ENCODE measurements at regions not wholly inside any gene's neighbourhood (a gene's known extent, or its start where the extent isn't known, plus 50 kb on each side); places are given as distances from the start of the nearest gene placed in this dataset.

DNA sequence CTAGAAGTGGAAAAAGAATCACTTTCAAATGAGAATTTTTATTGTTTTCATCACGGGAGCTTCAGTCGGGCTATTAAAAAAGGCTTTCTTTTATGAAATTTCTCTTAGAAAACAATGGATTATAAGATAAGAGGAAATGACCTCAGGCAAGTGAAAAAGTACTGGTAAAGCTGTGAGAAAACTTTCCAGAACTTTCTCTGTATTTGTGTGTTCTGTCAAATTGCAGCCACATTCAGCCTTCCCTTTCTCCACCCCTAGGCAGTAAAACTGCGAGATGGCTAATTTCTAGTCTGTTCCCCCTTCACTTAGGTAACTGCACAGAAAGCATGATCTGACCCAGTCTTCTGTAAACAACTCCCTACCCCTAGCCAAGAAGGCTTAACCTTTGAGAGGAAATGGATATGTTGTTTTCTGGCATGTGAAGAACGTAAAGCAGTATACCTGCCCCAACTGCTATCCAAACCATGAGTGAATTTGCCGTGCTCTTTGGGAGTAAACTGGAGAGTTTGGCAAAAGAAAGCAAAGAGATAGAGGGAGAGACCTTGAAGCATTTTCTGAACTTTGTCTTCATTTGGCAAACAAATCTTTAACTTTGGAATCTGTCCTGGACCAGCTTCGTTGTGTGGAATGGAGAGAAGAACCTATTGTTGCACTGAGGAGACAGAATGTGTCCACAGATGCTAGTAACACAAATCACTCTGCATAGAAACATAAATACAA is 105.4 kb downstream of the ETAA1 start:
- H3K4me3 ChIP-seq (replicated peaks in 1 of 2; ENCODE audit: low read depth in 1 of 2, low read length in 2 of 2) = no peak overlapping the region
- H2AFZ ChIP-seq (ENCODE audit: low read depth, low read length, poor library complexity, severe bottlenecking) = no peak overlapping the region
- BruUV-seq (replicated peaks) = no TSS peak
- POLR2A ChIA-PET = no interaction called here
- intact Hi-C loops (cut with micrococcal nuclease) = no loop called here
- H3K9me2 ChIP-seq (ENCODE audit: insufficient read depth) = no peaks in the 10 kb centered on the region
- H3K9ac ChIP-seq (ENCODE audit: low read length) = no peak overlapping the region
- CTCF ChIA-PET = no interaction called here
- H3K36me3 ChIP-seq (ENCODE audit: control insufficient read depth in 1 of 2, insufficient read depth in 2 of 2, low read length in 2 of 2) = no peaks in the 10 kb centered on the region
- H3K9me3 ChIP-seq (ENCODE audit: control insufficient read depth in 1 of 2, insufficient read depth in 1 of 2, low read depth in 1 of 2, low read length in 2 of 2) = no peaks in the 10 kb centered on the region
- H3K79me2 ChIP-seq (ENCODE audit: insufficient read depth, low read length) = no peaks in the 10 kb centered on the region
- peaks cover 28% of the 10 kb centered on the region for H3K27me3 ChIP-seq (ENCODE audit: insufficient read depth, low read length)
- RAD21 ChIA-PET (ENCODE audit: low non-redundant PET in 1 of 2, low total read pairs in 2 of 2, uncharacterized antibody in 2 of 2, unreplicated experiment in 2 of 2) = no interaction called here
- H3K27ac ChIP-seq (ENCODE audit: low read depth, low read length) = no peak overlapping the region
- no peaks in the 10 kb centered on the region for H3K4me1 ChIP-seq (ENCODE audit: control insufficient read depth in 1 of 2, insufficient read depth in 2 of 2, low read length in 2 of 2)
- no peaks in the 10 kb centered on the region for H4K20me1 ChIP-seq (ENCODE audit: insufficient read depth)
- H3K4me2 ChIP-seq (ENCODE audit: low read length) = no peak overlapping the region
- TF ChIP-seq EZH2phosphoT487 (IDR thresholded peaks at IDR 0.05; ENCODE audit: borderline replicate concordance) (no peak), CBX3 (IDR thresholded peaks at IDR 0.05; ENCODE audit: low read depth) (no peak), ZFX (IDR thresholded peaks at IDR 0.05) (no peak), EZH2 (IDR thresholded peaks at IDR 0.05) (no peak), SRF (IDR thresholded peaks at IDR 0.05; ENCODE audit: low read depth) (no peak), ZNF274 (IDR thresholded peaks at IDR 0.05; ENCODE audit: low read depth, low read length) (no peak), POLR2A (IDR thresholded peaks at IDR 0.05; ENCODE audit: borderline replicate concordance, extremely low read depth, insufficient read depth, insufficient read length) (no peak), FOSL1 (IDR thresholded peaks at IDR 0.05; ENCODE audit: low read depth) (no peak), JUND (IDR thresholded peaks at IDR 0.05) (no peak), CEBPB (IDR thresholded peaks at IDR 0.05; ENCODE audit: low read depth) (no peak), YY1 (IDR thresholded peaks at IDR 0.05; ENCODE audit: extremely low read depth, insufficient replicate concordance, low read depth, low read length) (no peak), RAD21 (IDR thresholded peaks at IDR 0.05; ENCODE audit: low read depth) (no peak), SIN3A (IDR thresholded peaks at IDR 0.05; ENCODE audit: low read depth) (no peak), EGR1 (IDR thresholded peaks at IDR 0.05; ENCODE audit: low read depth) (no peak), POLR2AphosphoS5 (IDR thresholded peaks at IDR 0.05; ENCODE audit: low read depth, low read length) (no peak)
- TF ChIP-seq, protein P1, sequence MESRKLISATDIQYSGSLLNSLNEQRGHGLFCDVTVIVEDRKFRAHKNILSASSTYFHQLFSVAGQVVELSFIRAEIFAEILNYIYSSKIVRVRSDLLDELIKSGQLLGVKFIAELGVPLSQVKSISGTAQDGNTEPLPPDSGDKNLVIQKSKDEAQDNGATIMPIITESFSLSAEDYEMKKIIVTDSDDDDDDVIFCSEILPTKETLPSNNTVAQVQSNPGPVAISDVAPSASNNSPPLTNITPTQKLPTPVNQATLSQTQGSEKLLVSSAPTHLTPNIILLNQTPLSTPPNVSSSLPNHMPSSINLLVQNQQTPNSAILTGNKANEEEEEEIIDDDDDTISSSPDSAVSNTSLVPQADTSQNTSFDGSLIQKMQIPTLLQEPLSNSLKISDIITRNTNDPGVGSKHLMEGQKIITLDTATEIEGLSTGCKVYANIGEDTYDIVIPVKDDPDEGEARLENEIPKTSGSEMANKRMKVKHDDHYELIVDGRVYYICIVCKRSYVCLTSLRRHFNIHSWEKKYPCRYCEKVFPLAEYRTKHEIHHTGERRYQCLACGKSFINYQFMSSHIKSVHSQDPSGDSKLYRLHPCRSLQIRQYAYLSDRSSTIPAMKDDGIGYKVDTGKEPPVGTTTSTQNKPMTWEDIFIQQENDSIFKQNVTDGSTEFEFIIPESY (IDR thresholded peaks at IDR 0.05; ENCODE audit: extremely low read depth, insufficient replicate concordance, low read length) = no peak
- TF ChIP-seq, protein P2, sequence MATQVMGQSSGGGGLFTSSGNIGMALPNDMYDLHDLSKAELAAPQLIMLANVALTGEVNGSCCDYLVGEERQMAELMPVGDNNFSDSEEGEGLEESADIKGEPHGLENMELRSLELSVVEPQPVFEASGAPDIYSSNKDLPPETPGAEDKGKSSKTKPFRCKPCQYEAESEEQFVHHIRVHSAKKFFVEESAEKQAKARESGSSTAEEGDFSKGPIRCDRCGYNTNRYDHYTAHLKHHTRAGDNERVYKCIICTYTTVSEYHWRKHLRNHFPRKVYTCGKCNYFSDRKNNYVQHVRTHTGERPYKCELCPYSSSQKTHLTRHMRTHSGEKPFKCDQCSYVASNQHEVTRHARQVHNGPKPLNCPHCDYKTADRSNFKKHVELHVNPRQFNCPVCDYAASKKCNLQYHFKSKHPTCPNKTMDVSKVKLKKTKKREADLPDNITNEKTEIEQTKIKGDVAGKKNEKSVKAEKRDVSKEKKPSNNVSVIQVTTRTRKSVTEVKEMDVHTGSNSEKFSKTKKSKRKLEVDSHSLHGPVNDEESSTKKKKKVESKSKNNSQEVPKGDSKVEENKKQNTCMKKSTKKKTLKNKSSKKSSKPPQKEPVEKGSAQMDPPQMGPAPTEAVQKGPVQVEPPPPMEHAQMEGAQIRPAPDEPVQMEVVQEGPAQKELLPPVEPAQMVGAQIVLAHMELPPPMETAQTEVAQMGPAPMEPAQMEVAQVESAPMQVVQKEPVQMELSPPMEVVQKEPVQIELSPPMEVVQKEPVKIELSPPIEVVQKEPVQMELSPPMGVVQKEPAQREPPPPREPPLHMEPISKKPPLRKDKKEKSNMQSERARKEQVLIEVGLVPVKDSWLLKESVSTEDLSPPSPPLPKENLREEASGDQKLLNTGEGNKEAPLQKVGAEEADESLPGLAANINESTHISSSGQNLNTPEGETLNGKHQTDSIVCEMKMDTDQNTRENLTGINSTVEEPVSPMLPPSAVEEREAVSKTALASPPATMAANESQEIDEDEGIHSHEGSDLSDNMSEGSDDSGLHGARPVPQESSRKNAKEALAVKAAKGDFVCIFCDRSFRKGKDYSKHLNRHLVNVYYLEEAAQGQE (IDR thresholded peaks at IDR 0.05; ENCODE audit: low read depth) = no peak
- TF ChIP-seq, protein P3, sequence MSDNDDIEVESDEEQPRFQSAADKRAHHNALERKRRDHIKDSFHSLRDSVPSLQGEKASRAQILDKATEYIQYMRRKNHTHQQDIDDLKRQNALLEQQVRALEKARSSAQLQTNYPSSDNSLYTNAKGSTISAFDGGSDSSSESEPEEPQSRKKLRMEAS (IDR thresholded peaks at IDR 0.05) = no peak
- TF ChIP-seq, protein P4, sequence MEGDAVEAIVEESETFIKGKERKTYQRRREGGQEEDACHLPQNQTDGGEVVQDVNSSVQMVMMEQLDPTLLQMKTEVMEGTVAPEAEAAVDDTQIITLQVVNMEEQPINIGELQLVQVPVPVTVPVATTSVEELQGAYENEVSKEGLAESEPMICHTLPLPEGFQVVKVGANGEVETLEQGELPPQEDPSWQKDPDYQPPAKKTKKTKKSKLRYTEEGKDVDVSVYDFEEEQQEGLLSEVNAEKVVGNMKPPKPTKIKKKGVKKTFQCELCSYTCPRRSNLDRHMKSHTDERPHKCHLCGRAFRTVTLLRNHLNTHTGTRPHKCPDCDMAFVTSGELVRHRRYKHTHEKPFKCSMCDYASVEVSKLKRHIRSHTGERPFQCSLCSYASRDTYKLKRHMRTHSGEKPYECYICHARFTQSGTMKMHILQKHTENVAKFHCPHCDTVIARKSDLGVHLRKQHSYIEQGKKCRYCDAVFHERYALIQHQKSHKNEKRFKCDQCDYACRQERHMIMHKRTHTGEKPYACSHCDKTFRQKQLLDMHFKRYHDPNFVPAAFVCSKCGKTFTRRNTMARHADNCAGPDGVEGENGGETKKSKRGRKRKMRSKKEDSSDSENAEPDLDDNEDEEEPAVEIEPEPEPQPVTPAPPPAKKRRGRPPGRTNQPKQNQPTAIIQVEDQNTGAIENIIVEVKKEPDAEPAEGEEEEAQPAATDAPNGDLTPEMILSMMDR (IDR thresholded peaks at IDR 0.05 in 2 of 3, conservative IDR thresholded peaks at IDR 0.05 in 1 of 3; ENCODE audit: borderline replicate concordance in 1 of 3, insufficient read depth in 1 of 3, low read depth in 2 of 3, low read length in 2 of 3) = no peak
- TF ChIP-seq, protein P5, sequence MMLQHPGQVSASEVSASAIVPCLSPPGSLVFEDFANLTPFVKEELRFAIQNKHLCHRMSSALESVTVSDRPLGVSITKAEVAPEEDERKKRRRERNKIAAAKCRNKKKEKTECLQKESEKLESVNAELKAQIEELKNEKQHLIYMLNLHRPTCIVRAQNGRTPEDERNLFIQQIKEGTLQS (IDR thresholded peaks at IDR 0.05) = no peak
- ATAC-seq (no peak), DNase-seq (ENCODE audit: low read depth, low spot score) (no peak)

Measured in HCT116 (cell line).